ENCODE measurements at regions not wholly inside any gene's neighbourhood (a gene's known extent, or its start where the extent isn't known, plus 50 kb on each side); places are given as distances from the start of the nearest gene placed in this dataset.

DNA sequence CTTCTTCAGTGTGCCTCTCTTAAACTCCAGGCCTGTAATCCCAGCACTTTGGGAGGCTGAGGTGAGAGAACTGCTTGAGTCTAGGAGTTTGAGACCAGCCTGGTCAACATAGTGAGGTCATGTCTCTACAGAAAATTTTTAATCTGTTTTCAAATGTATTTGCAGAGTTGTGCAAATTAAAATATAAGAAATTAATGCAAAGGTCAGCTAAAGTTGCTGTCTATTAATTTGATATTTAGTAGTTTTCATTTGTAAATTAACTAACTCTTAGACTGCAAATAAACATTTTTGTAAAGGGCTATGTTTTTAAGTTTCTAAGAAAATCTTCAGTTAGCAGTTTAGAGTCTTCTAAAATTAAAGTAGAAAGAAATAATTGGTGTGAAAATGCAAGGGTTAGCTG, 99.9 kb upstream of the TJP1 start:
- H3K4me3 ChIP-seq (ENCODE audit: low read depth, low read length), result no peak overlapping the region
- TF ChIP-seq, protein P1, sequence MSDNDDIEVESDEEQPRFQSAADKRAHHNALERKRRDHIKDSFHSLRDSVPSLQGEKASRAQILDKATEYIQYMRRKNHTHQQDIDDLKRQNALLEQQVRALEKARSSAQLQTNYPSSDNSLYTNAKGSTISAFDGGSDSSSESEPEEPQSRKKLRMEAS (IDR thresholded peaks at IDR 0.05; ENCODE audit: low read depth, low read length), result no peak
- TF ChIP-seq MYC (IDR thresholded peaks at IDR 0.05; ENCODE audit: low read depth, low read length) (no peak), POLR2A (IDR thresholded peaks at IDR 0.05; ENCODE audit: extremely low read depth, insufficient read length) (no peak)
- TF ChIP-seq, protein P2, sequence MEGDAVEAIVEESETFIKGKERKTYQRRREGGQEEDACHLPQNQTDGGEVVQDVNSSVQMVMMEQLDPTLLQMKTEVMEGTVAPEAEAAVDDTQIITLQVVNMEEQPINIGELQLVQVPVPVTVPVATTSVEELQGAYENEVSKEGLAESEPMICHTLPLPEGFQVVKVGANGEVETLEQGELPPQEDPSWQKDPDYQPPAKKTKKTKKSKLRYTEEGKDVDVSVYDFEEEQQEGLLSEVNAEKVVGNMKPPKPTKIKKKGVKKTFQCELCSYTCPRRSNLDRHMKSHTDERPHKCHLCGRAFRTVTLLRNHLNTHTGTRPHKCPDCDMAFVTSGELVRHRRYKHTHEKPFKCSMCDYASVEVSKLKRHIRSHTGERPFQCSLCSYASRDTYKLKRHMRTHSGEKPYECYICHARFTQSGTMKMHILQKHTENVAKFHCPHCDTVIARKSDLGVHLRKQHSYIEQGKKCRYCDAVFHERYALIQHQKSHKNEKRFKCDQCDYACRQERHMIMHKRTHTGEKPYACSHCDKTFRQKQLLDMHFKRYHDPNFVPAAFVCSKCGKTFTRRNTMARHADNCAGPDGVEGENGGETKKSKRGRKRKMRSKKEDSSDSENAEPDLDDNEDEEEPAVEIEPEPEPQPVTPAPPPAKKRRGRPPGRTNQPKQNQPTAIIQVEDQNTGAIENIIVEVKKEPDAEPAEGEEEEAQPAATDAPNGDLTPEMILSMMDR (IDR thresholded peaks at IDR 0.05; ENCODE audit: low read depth, low read length), result no peak

DNA sequence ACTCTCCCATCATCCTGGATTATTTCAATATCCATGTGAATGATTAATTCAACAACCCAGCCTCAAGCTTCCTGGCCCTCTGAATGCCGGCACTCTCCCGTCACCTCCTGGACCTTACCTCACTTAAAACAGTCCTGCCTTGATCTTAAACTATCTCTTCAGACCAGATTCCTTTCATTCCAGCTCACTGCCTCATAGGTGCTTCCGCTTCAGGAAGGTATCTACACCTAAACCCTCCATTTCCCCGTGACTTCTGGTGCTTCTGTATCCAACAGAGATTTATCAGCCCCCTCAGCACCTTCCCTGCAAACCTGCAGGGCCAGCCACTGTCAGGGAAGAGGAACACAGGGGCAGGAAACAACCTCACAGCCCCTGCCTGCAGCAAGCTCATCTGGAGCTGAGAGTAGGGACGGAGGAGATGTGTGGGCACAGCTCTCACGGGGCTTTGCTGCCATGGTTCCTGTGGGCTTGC, 98.9 kb upstream of the TJP1 start:
- TF ChIP-seq, protein P2 (IDR thresholded peaks at IDR 0.05; ENCODE audit: low read depth, low read length), result no peak
- TF ChIP-seq MYC (IDR thresholded peaks at IDR 0.05; ENCODE audit: low read depth, low read length), result no peak
- TF ChIP-seq, protein P1 (IDR thresholded peaks at IDR 0.05; ENCODE audit: low read depth, low read length), result no peak
- H3K4me3 ChIP-seq (ENCODE audit: low read depth, low read length), result no peak overlapping the region
- DNase-seq (ENCODE audit: low read depth), result no peak

More for the DNA sequence above, 99.9 kb upstream of the TJP1 start:
- no peak for DNase-seq (ENCODE audit: low read depth)

DNA sequence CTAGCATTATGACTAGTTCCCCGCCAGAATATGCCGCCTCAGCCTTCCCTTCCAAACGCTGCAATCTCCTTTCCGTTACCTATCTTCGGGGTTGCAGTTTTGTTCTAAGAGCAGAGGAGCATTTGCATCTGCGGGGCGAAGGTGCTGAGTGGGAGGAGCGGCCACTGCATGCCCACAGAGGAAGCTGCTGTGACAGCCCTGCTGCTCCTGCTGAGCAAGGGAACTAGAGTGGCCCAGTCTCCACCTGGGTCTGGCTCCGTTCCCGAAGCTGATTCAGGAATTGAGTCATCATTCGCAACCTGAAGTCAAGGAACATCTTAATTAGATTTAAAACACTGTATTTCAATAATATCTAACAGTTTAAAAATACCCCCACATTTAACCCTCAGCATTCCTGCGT, 98.2 kb upstream of the TJP1 start:
- H3K4me3 ChIP-seq (ENCODE audit: low read depth, low read length), result no peak overlapping the region
- TF ChIP-seq, protein P1 (IDR thresholded peaks at IDR 0.05; ENCODE audit: low read depth, low read length), result no peak
- TF ChIP-seq MYC (IDR thresholded peaks at IDR 0.05; ENCODE audit: low read depth, low read length) (no peak), POLR2A (IDR thresholded peaks at IDR 0.05; ENCODE audit: extremely low read depth, insufficient read length) (no peak)
- TF ChIP-seq, protein P2 (IDR thresholded peaks at IDR 0.05; ENCODE audit: low read depth, low read length), result no peak

DNA sequence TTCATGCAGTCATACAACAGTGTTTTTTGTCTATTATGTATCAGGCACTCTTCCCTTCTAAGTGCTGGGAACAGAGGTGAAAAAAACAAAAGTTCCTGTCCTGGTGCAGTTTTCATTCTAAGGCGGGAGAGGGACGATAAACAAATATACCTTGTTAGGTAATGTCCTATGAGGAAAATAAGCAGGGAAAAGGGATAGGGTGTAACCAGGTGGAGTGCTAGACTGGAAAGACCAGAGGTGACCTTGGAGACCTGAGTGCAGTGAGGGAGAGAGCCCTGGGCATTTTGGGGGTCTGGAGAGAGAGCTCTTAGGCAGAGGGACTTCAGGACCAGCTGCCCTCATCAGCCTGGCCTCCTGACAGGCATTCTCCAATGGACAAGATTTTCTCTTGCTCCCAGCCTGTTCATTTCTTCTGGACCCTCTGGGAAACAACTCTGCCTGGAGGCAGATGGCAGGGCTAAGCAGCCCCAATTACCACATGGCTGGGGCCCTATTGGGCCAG, 97.2 kb upstream of the TJP1 start:
- DNase-seq (ENCODE audit: low read depth), result no peak
- TF ChIP-seq, protein P2 (IDR thresholded peaks at IDR 0.05; ENCODE audit: low read depth, low read length), result no peak
- TF ChIP-seq, protein P1 (IDR thresholded peaks at IDR 0.05; ENCODE audit: low read depth, low read length), result no peak
- no peak overlapping the region for H3K4me3 ChIP-seq (ENCODE audit: low read depth, low read length)

More for the DNA sequence above, 98.2 kb upstream of the TJP1 start:
- no peak for DNase-seq (ENCODE audit: low read depth)

DNA sequence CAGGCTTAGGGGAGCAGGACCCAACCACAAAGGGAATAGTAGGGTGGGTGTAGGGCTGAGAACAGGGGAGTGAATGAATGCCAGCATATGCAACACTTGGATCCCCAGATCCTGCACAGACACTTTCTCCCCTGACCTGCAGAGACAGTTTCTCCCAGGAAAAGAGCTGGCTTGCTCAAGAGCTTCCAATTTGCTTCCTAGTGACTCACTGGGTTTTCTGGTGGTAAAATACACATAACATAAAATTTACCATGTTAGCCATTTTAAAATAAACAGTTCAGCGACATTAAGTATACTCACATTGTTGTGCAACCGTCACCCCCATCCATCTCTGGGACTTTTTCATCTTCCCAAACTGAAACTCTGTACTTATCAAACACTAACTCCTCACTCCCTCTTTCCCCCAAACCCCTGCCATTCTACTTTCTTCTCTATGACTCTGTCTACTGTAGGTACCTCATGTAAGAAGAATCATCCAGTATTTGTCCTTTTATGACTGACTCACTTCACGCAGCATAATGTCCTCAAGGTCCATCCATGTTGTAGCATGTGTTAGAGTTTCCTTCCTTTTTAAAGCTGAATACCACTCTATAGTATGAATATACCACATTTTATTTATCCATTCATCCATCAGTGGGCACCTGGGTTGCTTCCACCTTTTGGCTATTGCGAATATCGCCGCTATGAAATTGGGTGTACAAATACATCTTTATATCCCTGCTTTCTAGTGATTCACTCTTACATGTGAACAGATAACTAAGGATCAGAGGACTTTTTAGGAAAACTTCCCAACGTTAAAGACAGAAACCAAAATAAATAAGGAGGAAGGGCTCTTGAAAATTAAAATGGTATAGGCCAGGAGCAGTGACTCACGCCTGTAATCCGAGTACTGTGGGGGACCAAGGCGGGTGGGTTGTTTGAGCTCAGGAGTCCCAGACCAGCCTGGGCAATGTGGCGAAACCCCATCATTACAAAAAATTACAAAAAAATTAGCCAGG, 95.6 kb upstream of the TJP1 start:
- no peak for DNase-seq (ENCODE audit: low read depth)
- TF ChIP-seq POLR2A (IDR thresholded peaks at IDR 0.05; ENCODE audit: extremely low read depth, insufficient read length) (no peak), MYC (IDR thresholded peaks at IDR 0.05; ENCODE audit: low read depth, low read length) (no peak)
- TF ChIP-seq, protein P2 (IDR thresholded peaks at IDR 0.05; ENCODE audit: low read depth, low read length), result no peak
- TF ChIP-seq, protein P1 (IDR thresholded peaks at IDR 0.05; ENCODE audit: low read depth, low read length), result no peak
- H3K4me3 ChIP-seq (ENCODE audit: low read depth, low read length), result no peak overlapping the region

Data from NB4 (cell line).